ACHN (cell line): ENCODE measurements at regions not wholly inside any gene's neighbourhood (a gene's known extent, or its start where the extent isn't known, plus 50 kb on each side); places are given as distances from the start of the nearest gene placed in this dataset.

Experiments used
- DNase-seq: peaks from one replicate; pipeline ENCODE4 v3.0.0-alpha.2; 2015
- in situ Hi-C: cut with HindIII; loops from 2 replicates; pipeline ENCODE4 v1.10.0; 2017; ENCODE audit warnings: low sequenced_read_pairs, low pct_ligation_motif_present, low pct_unique_long_range_greater_than_20kb

- DNase-seq = no peak
- in situ Hi-C loops = no loop called here
These were observed 227.2 kb downstream of the NSG2 start for GRCh38 chr5:174272671-174273070.

- in situ Hi-C loops = no loop called here
- no peak for DNase-seq
These were observed 227.8 kb downstream of the NSG2 start for GRCh38 chr5:174273325-174273724.

GRCh38 chr5:174275959-174276358 is 230.5 kb downstream of the NSG2 start:
- DNase-seq = no peak
- in situ Hi-C loops = no loop called here

- DNase-seq = no peak
- in situ Hi-C loops = no loop called here
These were observed 235.7 kb downstream of the NSG2 start for GRCh38 chr5:174281089-174281760.

GRCh38 chr5:174281855-174282254 is 236.3 kb downstream of the NSG2 start:
- in situ Hi-C loops = no loop called here
- DNase-seq = no peak

GRCh38 chr5:174282391-174282790 is 236.9 kb downstream of the NSG2 start:
- in situ Hi-C loops = no loop called here

GRCh38 chr5:174283211-174284005 is 237.9 kb downstream of the NSG2 start:
- no peak for DNase-seq
- in situ Hi-C loops = no loop called here

More at GRCh38 chr5:174282391-174282790, 236.9 kb downstream of the NSG2 start:
- no peak for DNase-seq

GRCh38 chr5:174284873-174285272 is 239.4 kb downstream of the NSG2 start:
- in situ Hi-C loops = no loop called here
- DNase-seq = no peak

GRCh38 chr5:174287761-174288160 is 242.3 kb downstream of the NSG2 start:
- no peak for DNase-seq
- in situ Hi-C loops = no loop called here

- in situ Hi-C loops = no loop called here
- DNase-seq = no peak
These were observed 242.9 kb downstream of the NSG2 start for GRCh38 chr5:174288439-174288838.

- no peak for DNase-seq
- in situ Hi-C loops = no loop called here
These were observed 245.7 kb downstream of the NSG2 start for GRCh38 chr5:174291162-174291561.

GRCh38 chr5:174292348-174292747 is 246.8 kb downstream of the NSG2 start:
- in situ Hi-C loops = no loop called here
- no peak for DNase-seq

GRCh38 chr5:174293006-174293405 is 247.5 kb downstream of the NSG2 start:
- in situ Hi-C loops = no loop called here
- no peak for DNase-seq

- DNase-seq = no peak
- in situ Hi-C loops = no loop called here
These were observed 248.0 kb downstream of the NSG2 start for GRCh38 chr5:174293481-174293880.

- in situ Hi-C loops = no loop called here
- DNase-seq = no peak
These were observed 249.6 kb downstream of the NSG2 start for GRCh38 chr5:174294891-174295620.

- DNase-seq = no peak
- in situ Hi-C loops = no loop called here
These were observed 250.4 kb downstream of the NSG2 start for GRCh38 chr5:174295702-174296436.

GRCh38 chr5:174300118-174300940 is 254.8 kb downstream of the NSG2 start:
- in situ Hi-C loops = loop anchor here (25.0 kb wide), 2 partner anchors 263 to 688 kb away; partner anchors contain the start of genes BOD1 and NSG2
- no peak for DNase-seq
